H1 (cell line): ENCODE measurements at regions not wholly inside any gene's neighbourhood (a gene's known extent, or its start where the extent isn't known, plus 50 kb on each side); places are given as distances from the start of the nearest gene placed in this dataset.

ENCODE experiments used
- CTCF ChIA-PET: fragments of 300-600 bp; sonication (Branson Sonifier 250); formaldehyde crosslinking; loops from one replicate; lab custom pipeline; 2021; ENCODE audit not compliant: partially characterized antibody; lab: Charles Lee
- POLR2A ChIA-PET: fragments of 300-600 bp; sonication (Branson Sonifier 250); formaldehyde crosslinking; loops from one replicate; lab custom pipeline; 2021; ENCODE audit warnings: inconsistent platforms; ENCODE audit not compliant: partially characterized antibody; lab: Charles Lee
- DNase-seq, 2 experiments: peaks; one replicate each; pipeline versions ENCODE4 v3.0.0 to v3.0.0-alpha.2; 2010 to 2022; ENCODE audit warnings: low spot score in 2 of 2, low read depth in 1 of 2, mixed read lengths in 1 of 2
- FAIRE-seq: peaks from 2 replicates; lab custom pipeline; 2011; peaks lifted over from hg19 to GRCh38; lab: Jason Lieb, UNC
- H2AFZ ChIP-seq: 2 replicates; pipeline ENCODE4 v1.8.1; 2012; ENCODE audit warnings: low read length, inconsistent platforms
- H2AK5ac ChIP-seq: 2 replicates; pipeline ENCODE4 v1.6.1; 2013; ENCODE audit warnings: low read depth, low read length
- H2BK120ac ChIP-seq: replicated peaks from 2 replicates; pipeline ENCODE3; 2013; ENCODE audit warnings: low read depth, low read length, inconsistent platforms
- H2BK12ac ChIP-seq: 2 replicates; pipeline ENCODE4 v1.6.1; 2013; ENCODE audit warnings: low read depth, low read length
- H2BK15ac ChIP-seq: 2 replicates; pipeline ENCODE4 v1.6.1; 2013; ENCODE audit warnings: low read length
- H2BK20ac ChIP-seq: 2 replicates; pipeline ENCODE4 v1.6.1; 2013; ENCODE audit warnings: low read length
- H2BK5ac ChIP-seq: 2 replicates; pipeline ENCODE4 v1.6.1; 2013; ENCODE audit warnings: low read depth, low read length
- H3K14ac ChIP-seq: 2 replicates; pipeline ENCODE4 v1.6.1; 2013; ENCODE audit warnings: inconsistent platforms; ENCODE audit not compliant: insufficient read length
- H3K18ac ChIP-seq: 2 replicates; pipeline ENCODE4 v1.6.1; 2013; ENCODE audit warnings: low read length; ENCODE audit errors: extremely low read depth
- H3K23ac ChIP-seq: 2 replicates; pipeline ENCODE4 v1.6.1; 2013; ENCODE audit warnings: inconsistent platforms; ENCODE audit not compliant: insufficient read length
- H3K23me2 ChIP-seq: 2 replicates; pipeline ENCODE4 v1.6.1; 2013; ENCODE audit warnings: low read depth, low read length
- H3K27ac ChIP-seq: 2 replicates; pipeline ENCODE4 v1.6.1; 2011; ENCODE audit warnings: low read depth, low read length, inconsistent platforms
- H3K27me3 ChIP-seq, 4 experiments: replicated peaks in 1 of 4; 1 replicate in 1 of 4; 2 replicates in 3 of 4; pipeline versions ENCODE4 v1.6.1 to v1.8.1; 2011 to 2013; ENCODE audit warnings: low read length in 3 of 4, mild to moderate bottlenecking in 3 of 4, inconsistent platforms in 2 of 4, mixed read lengths in 2 of 4, moderate library complexity in 1 of 4; ENCODE audit not compliant: control insufficient read depth in 3 of 4, insufficient read depth in 3 of 4; ENCODE audit errors: extremely low read depth in 1 of 4
- H3K36me3 ChIP-seq, 4 experiments: 2 replicates each; pipeline versions ENCODE4 v1.6.1 to v1.8.1; 2011 to 2013; ENCODE audit warnings: mild to moderate bottlenecking in 4 of 4, low read length in 3 of 4, moderate library complexity in 2 of 4, control low read depth in 1 of 4, inconsistent platforms in 1 of 4; ENCODE audit not compliant: insufficient read depth in 4 of 4, control insufficient read depth in 2 of 4
- H3K4ac ChIP-seq: replicated peaks from 2 replicates; pipeline ENCODE3; 2013; ENCODE audit warnings: low read length, low read depth, mixed read lengths, inconsistent platforms; ENCODE audit not compliant: insufficient read length
- H3K4me1 ChIP-seq, 4 experiments: replicated peaks in 1 of 4; 1 replicate in 1 of 4; 2 replicates in 3 of 4; pipeline versions ENCODE4 v1.6.1 to v1.8.1; 2011 to 2013; ENCODE audit warnings: low read length in 3 of 4, inconsistent platforms in 2 of 4, mixed read lengths in 1 of 4; ENCODE audit not compliant: insufficient read depth in 4 of 4, control insufficient read depth in 3 of 4
- H3K4me2 ChIP-seq, 2 experiments: 2 replicates each; pipeline versions ENCODE4 v1.6.1 to v1.8.1; 2011 to 2013; ENCODE audit warnings: low read depth in 2 of 2, low read length in 2 of 2, control low read depth in 1 of 2, inconsistent platforms in 1 of 2, mild to moderate bottlenecking in 1 of 2; ENCODE audit not compliant: insufficient read depth in 1 of 2
- H3K4me3 ChIP-seq, 4 experiments: fragments of 200-600, 300-600 bp in 1 of 4; sonication (generic), shearing (Covaris generic), sonication (Bioruptor Twin) in 1 of 4; 2 replicates each; pipeline versions ENCODE4 v1.5.1 to v1.8.1; 2011 to 2016; ENCODE audit warnings: low read length in 4 of 4, low read depth in 3 of 4, control low read depth in 2 of 4, inconsistent platforms in 2 of 4, mild to moderate bottlenecking in 2 of 4, mixed read lengths in 1 of 4, moderate library complexity in 1 of 4; ENCODE audit not compliant: insufficient read depth in 2 of 4; ENCODE audit errors: extremely low read depth in 1 of 4
- H3K56ac ChIP-seq: replicated peaks from 2 replicates; pipeline ENCODE3; 2013; ENCODE audit warnings: low read depth, mild to moderate bottlenecking, mixed read lengths, low read length, inconsistent platforms; ENCODE audit not compliant: insufficient read length
- H3K79me1 ChIP-seq: 2 replicates; pipeline ENCODE4 v1.6.1; 2013; ENCODE audit warnings: low read depth, low read length, control low read depth
- H3K79me2 ChIP-seq, 2 experiments: 2 replicates each; pipeline versions ENCODE4 v1.6.1 to v1.8.1; 2012 to 2013; ENCODE audit warnings: low read length in 2 of 2, mild to moderate bottlenecking in 2 of 2, inconsistent platforms in 1 of 2; ENCODE audit not compliant: insufficient read depth in 2 of 2, control insufficient read depth in 1 of 2
- H3K9ac ChIP-seq, 4 experiments: replicated peaks in 1 of 4; 1 replicate in 1 of 4; 2 replicates in 3 of 4; pipeline versions ENCODE4 v1.6.1 to v1.8.1; 2011 to 2013; ENCODE audit warnings: low read depth in 3 of 4, low read length in 3 of 4, control low read depth in 2 of 4, mild to moderate bottlenecking in 2 of 4, moderate library complexity in 2 of 4, inconsistent platforms in 1 of 4; ENCODE audit errors: extremely low read depth in 1 of 4
- H3K9me3 ChIP-seq, 2 experiments: 2 replicates each; pipeline versions ENCODE4 v1.6.1 to v1.8.1; 2012 to 2013; ENCODE audit warnings: mild to moderate bottlenecking in 2 of 2, moderate library complexity in 2 of 2, control low read depth in 1 of 2, inconsistent platforms in 1 of 2, low read depth in 1 of 2, low read length in 1 of 2, mixed read lengths in 1 of 2; ENCODE audit not compliant: insufficient read depth in 2 of 2
- H4K20me1 ChIP-seq, 2 experiments: replicated peaks in 1 of 2; 2 replicates each; pipeline versions ENCODE3 to v1.8.1; 2011 to 2013; ENCODE audit warnings: inconsistent platforms in 2 of 2, low read length in 2 of 2, mild to moderate bottlenecking in 1 of 2; ENCODE audit not compliant: insufficient read depth in 2 of 2, control insufficient read depth in 1 of 2
- H4K5ac ChIP-seq: 2 replicates; pipeline ENCODE4 v1.6.1; 2013; ENCODE audit warnings: low read length, low read depth, mixed read lengths, inconsistent platforms; ENCODE audit not compliant: insufficient read length
- H4K8ac ChIP-seq: 2 replicates; pipeline ENCODE4 v1.8.0; 2013; ENCODE audit warnings: mild to moderate bottlenecking, moderate library complexity, low read length, inconsistent platforms; ENCODE audit not compliant: insufficient read depth; ENCODE audit errors: extremely low read depth
- H4K91ac ChIP-seq: replicated peaks from 2 replicates; pipeline ENCODE3; 2013; ENCODE audit warnings: low read length, mixed read lengths, inconsistent platforms; ENCODE audit not compliant: insufficient read length
- BCL11A ChIP-seq, 2 experiments: IDR thresholded peaks; one replicate each; pipeline ENCODE4 v1.6.1; 2011; ENCODE audit warnings: low read depth in 2 of 2, low read length in 2 of 2, mild to moderate bottlenecking in 2 of 2
- KDM1A ChIP-seq: fragments of 200-600, 300-600 bp; sonication (generic); IDR thresholded peaks from 2 replicates; pipeline ENCODE4 v1.7.1; 2016; ENCODE audit warnings: mild to moderate bottlenecking, low read length, borderline replicate concordance
- MAFK ChIP-seq: IDR thresholded peaks from 2 replicates; pipeline ENCODE4 v1.6.1; 2012; ENCODE audit warnings: low read depth, mild to moderate bottlenecking, improper control_type of control experiment, low read length
- POU5F1 ChIP-seq: IDR thresholded peaks from 2 replicates; pipeline ENCODE4 v1.6.1; 2011; ENCODE audit warnings: low read depth, mild to moderate bottlenecking, low read length, moderate library complexity
- RXRA ChIP-seq: IDR thresholded peaks from 2 replicates; pipeline ENCODE4 v1.6.1; 2011; ENCODE audit warnings: low read depth, mild to moderate bottlenecking, low read length, moderate library complexity; ENCODE audit not compliant: insufficient read depth
- SP2 ChIP-seq: IDR thresholded peaks from 2 replicates; pipeline ENCODE4 v1.6.1; 2012; ENCODE audit warnings: mild to moderate bottlenecking, low read length, inconsistent platforms
- TAF1 ChIP-seq: IDR thresholded peaks from 2 replicates; pipeline ENCODE4 v1.6.1; 2011; ENCODE audit warnings: mild to moderate bottlenecking, low read depth, low read length
- WGBS, 2 experiments: shearing (Covaris generic) in 1 of 2; methylation state at CpG; one replicate each; pipeline versions ENCODE4 v1.1.6 to v1.1.7; 2013 to 2015; ENCODE audit warnings: low lambda C conversion rate in 2 of 2, mixed read lengths in 2 of 2, inconsistent platforms in 1 of 2, low coverage in 1 of 2, missing lambda C conversion rate in 1 of 2; ENCODE audit not compliant: insufficient replicate concordance in 2 of 2, insufficient coverage in 1 of 2, insufficient read length in 1 of 2; ENCODE audit errors: extremely low coverage in 1 of 2, missing lambda C conversion rate in 1 of 2; 5-methylcytosine and 5-hydroxymethylcytosine counted together
- TF ChIP-seq, protein P1 (sequence below): IDR thresholded peaks from 2 replicates; pipeline ENCODE4 v1.6.1; 2012; ENCODE audit warnings: inconsistent platforms

DNA sequence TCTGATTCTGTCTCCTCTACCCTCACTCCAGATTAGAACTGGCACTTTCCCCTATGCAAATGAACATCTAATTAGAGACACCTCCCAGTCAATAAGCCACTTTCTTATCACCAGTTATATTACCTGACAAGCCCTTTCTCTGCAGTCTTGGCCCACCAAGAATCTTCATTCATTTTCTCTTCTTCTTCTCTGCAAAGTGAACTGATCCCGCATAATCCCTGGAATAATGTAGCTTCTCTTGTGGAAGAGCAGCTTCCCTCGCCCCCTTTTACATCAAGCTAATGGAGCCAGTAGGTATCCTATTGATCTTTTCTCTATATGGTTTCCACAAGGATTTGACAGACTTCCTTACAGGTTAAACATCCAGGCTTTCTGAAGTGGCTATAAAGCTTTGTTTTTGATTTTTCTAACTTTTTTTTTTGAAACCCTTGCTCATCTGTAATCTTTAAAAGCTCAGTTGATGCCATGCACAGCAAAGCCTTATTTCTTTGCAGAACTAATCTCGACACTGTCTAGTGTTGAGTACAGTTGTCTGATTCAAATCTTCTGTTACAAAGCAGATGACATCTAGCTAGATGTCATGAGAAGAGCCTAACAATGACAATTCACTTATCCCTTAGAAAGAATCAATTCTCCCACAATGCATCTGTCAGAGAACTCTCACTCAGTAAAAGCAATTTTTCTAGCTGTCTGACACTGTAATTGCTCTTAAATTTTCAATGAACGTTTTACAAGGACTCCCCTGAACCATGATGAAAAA, 281.4 kb downstream of the ISL1 start:
- H3K4me1 ChIP-seq = no peaks in the 10 kb centered on the region
- no peaks in the 10 kb centered on the region for H3K79me2 ChIP-seq
- POLR2A ChIA-PET = interaction anchor here (0.7 kb wide), 1 partner anchor 55 kb away, joined by 5 read pairs; no protein-coding TSS in a partner anchor
- no peak overlapping the region for H4K5ac ChIP-seq
- no peak overlapping the region for H2BK15ac ChIP-seq
- no peak overlapping the region for H2BK20ac ChIP-seq
- DNase-seq = no peak
- H2BK5ac ChIP-seq = no peak overlapping the region
- no peaks in the 10 kb centered on the region for H3K36me3 ChIP-seq
- TF ChIP-seq, protein P1, sequence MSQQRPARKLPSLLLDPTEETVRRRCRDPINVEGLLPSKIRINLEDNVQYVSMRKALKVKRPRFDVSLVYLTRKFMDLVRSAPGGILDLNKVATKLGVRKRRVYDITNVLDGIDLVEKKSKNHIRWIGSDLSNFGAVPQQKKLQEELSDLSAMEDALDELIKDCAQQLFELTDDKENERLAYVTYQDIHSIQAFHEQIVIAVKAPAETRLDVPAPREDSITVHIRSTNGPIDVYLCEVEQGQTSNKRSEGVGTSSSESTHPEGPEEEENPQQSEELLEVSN = no peak
- TF ChIP-seq POU5F1 (no peak), BCL11A (IDR thresholded peaks at IDR 0.05; ENCODE audit: low read depth in 2 of 2, low read length in 2 of 2) (no peak), RXRA (no peak), SP2 (no peak), MAFK (no peak), KDM1A (no peak), TAF1 (no peak)
- TF ChIP-seq, all 59 proteins: peak for 0
- no peak overlapping the region for H3K23ac ChIP-seq
- H3K56ac ChIP-seq = no peak overlapping the region
- no peaks in the 10 kb centered on the region for H3K79me1 ChIP-seq
- 87% methylated on average over 4 of the region's 4 CpGs; no CpG with 5 or more reads in 1 of the 2 experiments for WGBS, 2 experiments
- H2AK5ac ChIP-seq = no peak overlapping the region
- no peaks in the 10 kb centered on the region for H3K23me2 ChIP-seq
- H3K4me2 ChIP-seq = no peak overlapping the region
- H4K91ac ChIP-seq = no peak overlapping the region
- H3K18ac ChIP-seq = no peak overlapping the region
- H3K14ac ChIP-seq = no peak overlapping the region
- no peak overlapping the region for H2BK12ac ChIP-seq
- no peak overlapping the region for H2BK120ac ChIP-seq
- no peak overlapping the region for H3K27ac ChIP-seq
- H3K4me3 ChIP-seq = no peak overlapping the region
- no peak overlapping the region; a peak in 1 of 7 replicates for H3K9ac ChIP-seq
- no peaks in the 10 kb centered on the region for H3K9me3 ChIP-seq
- H4K8ac ChIP-seq = no peak overlapping the region
- no peak for FAIRE-seq
- no peaks in the 10 kb centered on the region for H3K27me3 ChIP-seq
- no peaks in the 10 kb centered on the region for H4K20me1 ChIP-seq
- H2AFZ ChIP-seq = no peak overlapping the region
- no peak overlapping the region for H3K4ac ChIP-seq
- CTCF ChIA-PET = no interaction called here
